Pulmonary artery endothelial cell (primary cell): ENCODE measurements at regions not wholly inside any gene's neighbourhood (a gene's known extent, or its start where the extent isn't known, plus 50 kb on each side); places are given as distances from the start of the nearest gene placed in this dataset.
"Not testable (repeated sequence)": the region's sequence is repeated elsewhere in the genome, so short reads cannot be mapped to it uniquely, and the experiment has no call there.

Experiments used
- DNase-seq: peaks from one replicate; pipeline ENCODE4 v3.0.0-alpha.2; 2011; ENCODE audit warnings: low read depth, low spot score

DNA sequence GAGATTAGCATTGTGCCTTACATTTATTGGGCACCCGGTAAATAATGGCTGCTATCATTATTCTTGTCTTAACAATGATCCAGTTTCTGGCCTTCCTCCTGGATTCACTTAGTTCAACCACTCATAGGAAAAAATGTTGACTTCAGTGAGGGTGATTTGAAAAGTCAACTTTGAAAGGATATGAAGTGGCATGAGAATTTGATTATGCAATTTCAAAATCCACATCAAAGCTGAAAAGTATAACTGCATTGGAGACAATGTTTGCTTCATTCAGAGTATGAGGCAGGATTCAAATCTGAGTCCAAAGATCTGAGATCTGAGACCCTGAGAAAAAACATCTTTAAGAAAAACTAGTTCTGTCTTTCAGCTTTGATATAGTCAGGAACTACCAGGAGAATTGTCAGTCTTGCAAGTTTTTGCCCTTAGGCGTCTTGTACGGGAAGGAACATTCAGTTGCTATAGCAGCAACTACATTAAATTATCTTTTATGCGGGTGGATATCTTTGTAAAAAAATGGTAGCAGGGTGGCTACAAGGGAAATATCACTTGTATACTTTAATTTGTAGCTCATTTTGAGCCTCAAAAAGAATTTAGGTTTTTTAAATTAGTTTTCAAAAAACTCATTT, 587.5 kb upstream of the LCORL start:
- DNase-seq = no peak

DNA sequence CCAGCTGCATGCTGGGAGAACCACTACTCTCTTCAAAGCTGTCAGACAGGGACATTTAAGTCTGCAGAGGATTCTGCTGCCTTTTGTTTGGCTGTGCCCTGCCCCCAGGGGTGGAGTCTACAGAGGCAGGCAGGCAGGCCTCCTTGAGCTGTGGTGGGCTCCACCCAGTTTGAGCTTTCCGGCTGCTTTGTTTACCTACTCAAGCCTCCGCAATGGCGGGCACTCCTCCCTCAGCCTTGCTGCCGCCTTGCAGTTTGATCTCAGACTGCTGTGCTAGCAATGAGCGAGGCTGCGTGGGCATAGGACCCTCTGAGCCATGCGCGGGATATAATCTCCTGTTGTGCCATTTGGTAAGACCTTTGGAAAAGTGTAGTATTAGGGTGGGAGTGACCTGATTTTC, 581.1 kb upstream of the LCORL start:
- DNase-seq = not testable (repeated sequence)

DNA sequence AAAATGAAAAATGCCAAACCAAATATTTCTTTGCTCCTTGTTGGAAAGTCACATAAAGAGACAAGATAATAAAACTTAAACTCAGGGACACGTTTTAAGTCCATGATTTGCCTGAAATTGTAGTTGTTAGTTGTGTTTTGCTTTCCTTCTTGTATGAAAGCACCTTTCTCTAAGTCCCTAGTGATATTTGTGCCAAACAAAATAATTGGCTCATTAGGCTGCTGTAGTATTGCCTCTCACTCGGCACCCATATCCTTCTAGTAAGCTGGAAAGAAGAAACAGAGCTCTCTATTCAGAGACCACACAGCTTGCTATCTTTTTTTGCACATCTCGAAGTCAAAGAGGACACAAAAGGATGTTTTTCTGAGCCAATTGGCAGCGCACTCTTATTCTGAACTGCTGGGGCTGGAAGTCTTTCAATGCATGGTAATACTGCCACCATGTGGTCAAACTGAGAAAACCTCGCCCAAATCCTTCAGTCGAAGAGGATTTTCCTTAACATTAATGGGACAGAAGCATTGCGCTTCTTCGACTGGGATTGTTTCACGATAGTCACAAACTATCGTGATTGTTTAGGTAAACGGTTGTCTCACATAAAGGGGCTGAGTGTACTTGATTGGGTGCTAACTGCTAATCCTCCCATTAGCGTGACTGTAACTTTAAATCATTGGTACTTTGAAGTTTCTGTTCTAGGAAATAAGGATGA, 571.9 kb upstream of the LCORL start:
- peak; percentile 40 for DNase-seq

DNA sequence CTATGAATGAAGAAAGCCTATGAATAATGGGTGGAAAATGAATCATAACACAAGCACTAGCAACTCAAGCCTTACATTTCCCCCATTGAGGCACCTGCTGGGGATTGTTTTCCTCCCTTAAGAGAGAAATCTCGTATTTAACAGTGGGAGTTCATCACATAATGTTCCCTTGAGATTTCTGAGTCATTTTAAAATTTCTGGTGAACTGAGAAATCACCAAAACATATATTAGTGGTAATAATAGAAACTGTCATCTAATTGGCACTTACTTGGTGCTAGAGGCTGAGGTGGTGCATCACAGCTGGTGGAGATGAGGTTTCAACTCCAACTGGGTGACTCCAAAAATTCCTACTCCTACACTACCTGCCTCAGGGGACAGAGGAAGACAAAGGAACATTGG, 561.3 kb upstream of the LCORL start:
- no peak for DNase-seq

DNA sequence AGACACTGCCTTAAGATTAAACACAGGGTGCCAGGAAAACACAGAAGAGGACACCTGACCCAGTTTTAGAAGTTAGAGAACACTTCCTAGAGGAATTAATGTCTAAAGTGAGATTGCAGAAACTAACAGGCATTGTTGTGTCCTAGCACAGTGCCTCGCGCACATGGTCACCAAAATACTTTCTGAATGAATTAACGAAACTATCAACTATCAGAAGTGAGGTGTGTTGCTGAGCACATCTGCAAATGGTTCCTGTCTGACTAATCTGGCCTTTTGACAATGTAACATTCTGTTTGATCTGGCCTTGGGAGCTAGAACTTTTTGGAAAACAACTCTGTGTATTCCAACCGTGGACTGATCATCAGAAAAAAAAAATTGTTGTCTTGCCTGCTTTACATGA, 556.8 kb upstream of the LCORL start:
- DNase-seq = no peak

DNA sequence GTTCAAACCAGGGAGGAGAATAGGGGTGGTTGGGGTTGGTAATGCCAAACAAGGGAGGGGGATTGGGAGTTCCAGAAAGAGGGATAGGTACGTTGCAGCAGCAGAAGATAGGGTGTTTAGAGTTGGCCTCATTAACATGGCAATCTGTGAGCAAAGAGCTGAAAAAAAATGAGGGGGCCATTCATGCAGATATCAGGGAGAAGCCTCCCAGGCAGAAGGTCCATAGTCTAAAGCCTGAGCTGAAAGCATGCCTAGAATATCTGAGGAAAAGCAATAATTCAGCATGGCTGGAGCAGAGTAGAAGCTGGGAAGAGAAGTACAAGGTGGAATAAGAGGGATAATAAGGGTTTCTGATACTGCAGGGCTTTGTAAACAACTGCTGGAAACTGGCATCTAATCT, 550.9 kb upstream of the LCORL start:
- no peak for DNase-seq

DNA sequence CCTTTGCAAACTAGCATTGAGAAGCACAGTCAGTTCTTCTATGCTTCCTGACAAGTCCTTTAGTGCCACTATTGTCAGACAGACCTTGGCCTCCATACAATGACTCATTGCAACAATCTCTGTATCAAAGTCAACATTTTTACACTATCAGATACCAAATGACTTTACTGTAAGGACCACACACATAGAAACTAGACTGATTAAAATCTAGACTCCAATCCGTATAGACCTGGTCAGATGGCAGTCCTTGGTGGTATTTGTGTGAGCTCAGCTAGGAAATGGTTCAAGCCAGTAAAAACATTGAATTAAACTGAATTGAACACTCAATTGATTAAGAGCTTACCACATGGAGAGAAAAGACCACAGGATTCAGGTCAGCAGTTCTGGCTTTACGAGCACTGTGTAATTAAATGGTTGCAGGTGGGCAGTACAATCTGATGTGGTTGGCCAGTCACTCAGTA, 549.8 kb upstream of the LCORL start:
- DNase-seq = no peak

DNA sequence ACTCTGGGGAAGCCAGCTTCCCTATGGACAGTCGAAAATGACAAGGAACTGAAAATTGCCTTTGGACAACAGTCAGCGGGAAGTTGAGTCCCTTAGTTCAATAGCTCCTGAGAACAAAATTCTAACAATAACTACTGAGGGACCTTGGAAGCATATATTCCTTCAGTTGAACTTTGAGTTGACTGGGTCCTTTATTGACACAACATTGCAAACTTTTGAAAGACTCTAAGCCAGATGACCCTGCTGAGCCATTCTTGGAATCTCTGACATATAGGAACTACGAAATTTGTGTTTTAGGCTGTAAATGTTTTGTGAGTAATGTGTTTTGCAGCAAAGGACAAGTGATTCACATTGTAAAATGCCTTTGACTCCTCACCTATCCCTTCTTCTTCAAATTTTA, 548.8 kb upstream of the LCORL start:
- DNase-seq = no peak

DNA sequence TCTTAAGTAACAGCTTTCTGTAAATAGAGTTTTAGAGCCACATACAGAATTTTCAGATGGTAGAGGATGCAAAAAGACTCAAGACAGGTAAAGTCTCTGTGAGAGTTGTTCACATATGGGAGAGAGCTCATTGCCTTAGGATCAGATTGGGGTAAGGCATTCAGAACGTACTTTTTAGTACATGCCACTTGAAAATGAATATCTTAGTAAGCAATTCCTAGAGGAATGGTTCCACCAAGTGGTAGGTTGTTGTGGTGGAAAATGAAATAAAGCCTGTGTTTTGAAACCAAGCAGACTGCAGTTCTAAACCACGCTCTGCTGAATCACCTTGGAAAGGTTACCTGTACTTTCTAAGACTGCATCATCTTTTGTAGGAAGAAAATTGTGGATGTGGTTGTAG, 547.0 kb upstream of the LCORL start:
- no peak for DNase-seq

DNA sequence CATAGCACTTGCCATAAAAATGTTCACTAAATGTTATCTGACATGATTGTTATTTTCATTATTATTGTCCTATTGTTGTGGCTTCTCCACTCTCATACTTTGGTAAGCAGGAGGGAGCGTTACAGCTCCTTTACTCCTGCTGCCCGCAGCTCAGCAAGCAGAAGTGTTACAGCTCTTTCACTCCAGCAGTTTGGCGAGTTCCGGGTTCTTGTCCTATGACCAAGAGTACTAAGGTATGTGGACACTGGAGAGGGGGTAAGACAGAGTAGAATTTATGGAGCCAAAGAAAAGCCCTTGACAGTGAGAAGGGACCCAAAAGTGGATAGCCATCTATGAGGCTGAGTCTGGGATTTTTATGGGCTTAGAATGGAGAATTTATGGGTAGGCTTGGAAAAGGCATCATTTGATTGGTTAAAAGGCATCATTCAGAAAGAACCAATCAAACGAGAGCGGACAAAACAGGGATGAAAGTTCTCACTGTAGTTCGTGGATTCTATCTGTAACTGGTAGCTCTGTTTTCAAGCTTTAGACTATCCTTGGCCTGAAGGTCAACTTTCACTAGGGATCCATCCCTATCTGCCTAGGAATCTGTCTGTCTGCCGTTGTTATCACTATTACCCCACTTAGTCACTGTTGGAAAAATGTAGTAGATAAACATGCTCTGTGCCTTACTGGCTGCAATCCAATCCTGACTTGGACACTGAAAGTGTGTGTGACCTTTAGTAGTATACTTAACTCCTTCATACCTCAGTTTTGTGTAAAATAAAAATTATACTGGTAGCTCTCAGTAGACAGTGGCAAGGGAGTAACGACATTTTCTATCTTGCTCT, 545.6 kb upstream of the LCORL start:
- DNase-seq = peak; percentile 19

DNA sequence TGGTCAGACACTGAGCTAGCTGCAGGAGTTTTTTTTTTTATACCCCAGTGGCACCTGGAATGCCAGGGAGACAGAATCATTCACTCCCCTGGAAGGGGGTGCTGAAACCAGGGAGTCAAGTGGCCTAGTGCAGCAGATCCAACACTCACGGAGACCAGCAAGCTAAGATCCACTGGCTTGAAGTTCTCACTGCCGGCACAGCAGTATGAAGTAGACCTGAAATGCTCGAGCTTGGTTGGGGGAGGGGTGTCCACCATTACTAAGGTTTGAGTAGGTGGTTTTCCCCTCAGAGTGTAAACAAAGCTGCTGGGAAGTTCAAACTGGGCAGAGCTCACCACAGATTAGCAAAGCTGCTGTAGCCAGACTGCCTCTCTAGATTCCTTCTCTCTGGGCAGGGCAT, 537.9 kb upstream of the LCORL start:
- DNase-seq = no peak

DNA sequence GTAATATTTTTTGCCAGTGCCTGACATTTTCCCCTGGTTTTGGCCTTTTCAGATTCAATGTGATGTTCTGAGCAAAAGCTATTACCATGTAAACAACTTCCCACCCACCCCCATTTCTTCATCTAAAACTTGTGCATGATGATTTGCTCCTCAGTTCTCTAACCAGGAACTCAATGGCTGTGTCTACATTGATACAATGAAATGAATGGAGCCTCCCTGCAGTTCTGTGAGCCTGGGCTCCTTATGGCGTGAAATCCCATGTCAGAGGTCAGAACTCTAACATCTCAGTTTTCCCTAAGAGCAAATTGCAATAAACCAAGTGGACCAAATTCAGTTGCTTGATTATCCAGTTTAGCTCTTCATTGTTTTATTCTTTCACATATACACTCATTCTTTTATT, 534.8 kb upstream of the LCORL start:
- no peak for DNase-seq

DNA sequence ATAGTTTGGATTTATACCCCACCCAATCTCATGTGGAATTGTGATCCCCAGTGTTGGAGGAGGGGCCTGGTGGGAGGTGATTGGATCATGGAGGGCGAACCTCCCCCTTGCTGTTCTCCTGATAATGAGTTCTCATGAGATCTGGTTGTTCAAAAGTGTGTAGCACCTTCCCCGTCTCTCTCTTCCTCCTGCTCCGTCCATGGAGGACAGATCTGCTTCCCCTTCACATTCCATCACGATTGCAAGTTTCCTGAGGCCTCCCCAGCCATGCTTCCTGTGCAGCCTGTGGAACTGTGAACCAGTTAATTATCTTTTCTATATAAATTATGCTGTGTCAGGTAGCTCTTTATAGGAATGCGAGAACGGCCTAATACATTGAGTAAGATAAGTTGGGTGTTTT, 518.8 kb upstream of the LCORL start:
- no peak for DNase-seq

DNA sequence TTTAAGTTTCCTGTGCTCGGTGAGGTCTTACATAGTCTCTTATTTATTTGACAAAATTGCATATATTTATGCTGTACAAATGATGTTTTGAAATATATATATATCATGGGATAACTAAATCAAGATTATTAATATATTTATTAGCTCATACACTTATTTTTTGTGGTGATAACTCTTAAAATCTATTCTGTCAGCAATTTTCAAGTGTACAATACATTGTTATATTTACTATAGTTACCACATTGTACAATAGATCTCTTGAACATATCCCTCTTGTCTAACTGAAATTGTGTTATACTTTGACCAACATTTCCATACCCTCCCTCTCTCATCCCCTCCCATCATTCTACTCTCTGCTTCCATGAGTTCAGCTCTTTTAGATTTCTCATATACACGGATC, 516.6 kb upstream of the LCORL start:
- no peak for DNase-seq

DNA sequence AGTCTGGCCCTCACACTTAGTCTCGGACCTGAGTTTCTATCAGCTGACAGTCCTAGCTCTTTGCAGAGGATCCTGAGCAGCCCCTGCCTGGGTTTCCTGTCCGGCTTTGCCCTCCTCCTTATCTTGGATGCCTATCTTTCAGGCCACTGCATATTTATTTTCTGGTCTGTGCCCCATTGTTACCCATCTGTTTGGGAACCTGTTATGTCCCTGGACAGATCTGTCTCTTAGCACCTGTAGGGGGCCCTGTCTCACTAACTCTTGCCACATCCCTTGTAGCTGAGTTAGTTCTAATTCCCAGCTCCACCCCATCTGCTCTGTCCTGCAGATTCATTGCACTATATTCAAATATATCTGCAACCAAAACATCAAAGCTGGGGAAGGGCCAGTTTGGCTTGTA, 514.9 kb upstream of the LCORL start:
- no peak for DNase-seq

DNA sequence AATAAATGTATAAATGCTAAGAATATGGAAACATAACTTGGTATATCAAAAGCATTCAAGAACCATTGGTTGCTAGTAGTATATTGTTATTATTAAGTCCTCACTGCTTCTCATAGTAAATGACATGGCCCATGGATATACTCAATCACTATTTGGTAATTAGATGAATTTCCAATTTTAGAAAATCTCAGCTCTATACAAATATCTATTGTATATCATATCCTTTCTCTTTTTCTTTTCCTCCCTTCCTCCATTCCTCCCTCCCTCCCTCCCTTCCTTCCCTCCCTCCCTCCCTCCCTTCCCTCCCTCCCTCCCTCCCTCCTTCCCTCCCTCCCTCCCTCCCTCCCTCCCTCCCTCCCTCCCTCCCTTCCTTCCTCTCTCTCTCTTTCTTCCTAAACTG, 514.4 kb upstream of the LCORL start:
- DNase-seq = no peak

DNA sequence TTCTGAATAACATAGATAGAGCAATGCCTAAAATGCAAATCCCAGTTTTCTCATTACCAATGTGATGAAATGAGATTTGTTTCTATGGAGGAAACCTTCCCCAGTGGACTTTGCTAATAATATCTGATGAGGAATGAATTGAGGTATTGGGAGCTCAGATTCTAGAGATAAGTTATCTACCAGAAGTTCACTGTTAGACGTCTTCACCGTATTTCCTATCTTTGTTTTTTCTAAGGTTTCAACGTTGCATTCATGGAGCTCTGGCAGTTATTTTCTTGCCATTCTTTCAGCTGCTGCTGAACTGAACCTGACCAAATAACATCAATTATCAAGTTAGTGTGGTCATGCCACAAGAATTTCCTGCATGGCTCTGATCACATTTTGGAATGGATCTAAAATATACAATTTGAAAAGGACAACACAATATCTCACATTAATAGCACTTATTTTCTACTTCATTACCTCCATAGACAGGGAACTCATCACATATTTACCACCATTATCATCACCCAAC, 511.8 kb upstream of the LCORL start:
- peak; percentile 35 for DNase-seq

DNA sequence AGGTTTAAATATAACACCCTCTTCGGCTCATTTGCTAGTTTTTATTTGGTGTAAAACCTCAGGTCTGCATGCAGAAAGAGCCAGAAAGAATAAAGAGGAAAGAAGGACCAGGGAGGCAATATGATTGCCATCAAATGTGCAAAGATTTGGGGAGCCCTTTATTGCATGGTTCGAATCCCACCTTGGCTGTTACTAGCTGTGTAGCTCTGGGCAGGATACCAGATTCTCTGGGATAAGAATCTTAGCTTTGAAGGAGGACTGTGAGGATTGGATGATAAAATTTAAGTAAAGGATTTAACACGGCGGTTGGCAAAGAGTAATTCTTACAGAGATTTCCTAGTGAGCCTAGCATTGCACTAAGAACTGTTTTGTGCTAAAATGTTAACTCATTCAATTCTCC, 510.2 kb upstream of the LCORL start:
- DNase-seq = no peak

DNA sequence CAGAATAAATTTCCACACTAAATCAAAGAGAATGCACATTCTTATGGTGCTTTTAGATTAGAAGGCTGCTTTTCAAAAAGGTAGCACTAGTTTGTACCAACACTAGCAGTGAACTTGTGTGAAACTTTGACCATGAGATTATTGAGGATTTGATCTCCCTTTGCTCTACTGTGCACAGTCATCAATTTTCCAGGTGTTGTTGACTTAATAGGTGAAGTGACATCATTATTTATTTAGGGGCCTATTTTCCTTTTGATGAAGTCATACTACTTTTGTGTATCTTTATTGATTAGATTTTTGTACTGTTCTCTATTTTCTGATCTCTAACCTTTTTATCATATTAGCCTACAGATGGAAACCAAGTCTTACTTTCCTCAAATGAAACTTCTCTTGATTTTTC, 507.9 kb upstream of the LCORL start:
- no peak for DNase-seq

DNA sequence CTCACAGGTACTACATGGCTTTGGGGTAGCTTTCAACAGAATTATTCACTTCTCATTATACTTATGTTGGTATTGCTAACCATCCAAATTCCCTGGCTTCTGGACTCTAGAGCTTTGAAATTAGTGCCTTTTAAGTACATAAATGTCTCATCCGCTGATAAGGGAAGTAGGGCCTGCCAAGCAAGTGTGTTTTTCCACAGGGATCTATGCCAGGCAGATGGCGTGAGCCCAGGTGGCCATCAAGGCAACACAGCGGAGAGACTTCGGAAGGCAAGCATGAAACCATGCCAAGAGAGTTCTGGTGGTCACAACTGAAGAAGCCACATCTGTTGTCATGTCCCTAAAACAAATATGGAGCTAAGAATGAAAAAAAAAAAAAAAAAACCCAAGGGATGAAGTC, 503.1 kb upstream of the LCORL start:
- DNase-seq = no peak

DNA sequence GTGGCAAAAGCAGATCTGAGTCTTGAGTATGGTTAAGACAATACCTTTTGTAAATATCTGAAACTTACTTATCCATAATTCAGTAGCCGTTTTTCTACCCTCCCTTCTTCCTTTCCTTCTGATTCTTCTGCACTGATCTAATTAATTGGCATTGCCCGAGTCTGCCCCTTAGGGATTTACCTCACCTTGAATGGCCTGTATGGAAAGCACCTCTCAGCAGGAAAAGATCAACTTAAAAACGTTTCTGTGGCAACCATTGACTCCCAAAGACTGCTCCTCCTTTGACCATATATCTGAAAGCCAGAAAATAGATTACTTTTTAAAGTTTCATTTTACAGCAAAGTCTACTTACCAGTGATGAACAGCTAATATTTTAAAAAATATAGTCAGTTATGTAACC, 496.5 kb upstream of the LCORL start:
- no peak for DNase-seq

DNA sequence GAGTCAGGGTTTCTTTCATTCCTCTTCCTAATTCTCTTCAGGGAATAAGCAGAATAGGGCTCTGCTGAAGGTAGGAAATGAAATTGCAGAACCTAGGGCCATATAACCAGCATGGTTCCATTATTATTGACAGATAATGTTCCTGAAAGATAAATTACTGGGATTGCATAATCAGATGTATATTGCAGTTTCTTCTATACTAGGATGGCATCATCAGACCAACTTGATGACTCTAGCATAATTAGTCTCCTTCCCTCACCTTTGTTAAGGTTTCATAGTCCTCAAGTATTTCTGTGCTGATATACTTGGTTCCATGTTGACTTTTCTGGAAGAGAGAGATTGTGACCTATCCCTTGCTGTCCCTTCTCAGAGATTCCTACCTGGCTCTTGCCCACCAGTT, 492.3 kb upstream of the LCORL start:
- no peak for DNase-seq
